Hepatocyte (in vitro differentiated cells): ENCODE measurements at regions not wholly inside any gene's neighbourhood (a gene's known extent, or its start where the extent isn't known, plus 50 kb on each side); places are given as distances from the start of the nearest gene placed in this dataset.

Source experiments
- DNase-seq: peaks from one replicate; pipeline ENCODE4 v3.0.0-alpha.2; 2016; ENCODE audit warnings: low spot score
- H2AFZ ChIP-seq: fragments of 200-600 bp; sonication (generic); 2 replicates; pipeline ENCODE4 v1.6.0; 2016; ENCODE audit warnings: antibody characterized with exemption, mild to moderate bottlenecking
- H3K27ac ChIP-seq: fragments of 200-600 bp; sonication (generic); 2 replicates; pipeline ENCODE4 v1.5.1; 2016; ENCODE audit warnings: mild to moderate bottlenecking
- H3K27me3 ChIP-seq: fragments of 200-600 bp; sonication (generic); 2 replicates; pipeline ENCODE4 v1.6.1; 2016
- H3K36me3 ChIP-seq: fragments of 200-600 bp; sonication (generic); replicated peaks from 2 replicates; pipeline ENCODE4 v1.5.1; 2016; ENCODE audit warnings: low read depth; ENCODE audit not compliant: insufficient read depth
- H3K4me1 ChIP-seq: fragments of 200-600 bp; sonication (generic); 2 replicates; pipeline ENCODE4 v1.5.1; 2016; ENCODE audit warnings: mild to moderate bottlenecking, moderate library complexity; ENCODE audit not compliant: insufficient read depth
- H3K4me2 ChIP-seq: fragments of 200-600 bp; sonication (generic); 2 replicates; pipeline ENCODE4 v1.6.0; 2016
- H3K4me3 ChIP-seq: fragments of 200-600 bp; sonication (generic); 2 replicates; pipeline ENCODE4 v1.5.1; 2016; ENCODE audit warnings: mild to moderate bottlenecking
- H3K79me2 ChIP-seq: fragments of 200-600 bp; sonication (generic); 2 replicates; pipeline ENCODE4 v1.6.0; 2017; ENCODE audit warnings: mild to moderate bottlenecking
- H3K9me2 ChIP-seq: fragments of 200-600 bp; sonication (generic); replicated peaks from 2 replicates; pipeline ENCODE4 v1.6.0; 2017; ENCODE audit warnings: mild to moderate bottlenecking; ENCODE audit not compliant: insufficient read depth
- H3K9me3 ChIP-seq: fragments of 200-600 bp; sonication (generic); 2 replicates; pipeline ENCODE4 v1.5.1; 2016; ENCODE audit warnings: low read depth, mild to moderate bottlenecking
- H4K20me1 ChIP-seq: fragments of 200-600 bp; sonication (generic); 2 replicates; pipeline ENCODE4 v1.6.0; 2016; ENCODE audit warnings: mild to moderate bottlenecking; ENCODE audit not compliant: insufficient read depth, poor library complexity, severe bottlenecking
- EZH2 ChIP-seq: fragments of 200-600 bp; sonication (generic); IDR thresholded peaks from 2 replicates; pipeline ENCODE4 v1.6.1; 2016; ENCODE audit warnings: antibody characterized with exemption, mild to moderate bottlenecking, borderline replicate concordance
- EZH2phosphoT487 ChIP-seq: fragments of 200-600 bp; sonication (generic); IDR thresholded peaks from one replicate; pipeline ENCODE4 v1.6.1; 2018; ENCODE audit warnings: antibody characterized with exemption, mild to moderate bottlenecking, low read depth, moderate library complexity; ENCODE audit not compliant: unreplicated experiment, severe bottlenecking
- WGBS: methylation state at CpG from one replicate; pipeline ENCODE4 v1.1.6; 2016; ENCODE audit warnings: low lambda C conversion rate; ENCODE audit errors: missing lambda C conversion rate; 5-methylcytosine and 5-hydroxymethylcytosine counted together
- TF ChIP-seq, protein P1 (sequence below): fragments of 200-600 bp; sonication (generic); IDR thresholded peaks from 2 replicates; pipeline ENCODE4 v1.5.1; 2016; ENCODE audit warnings: antibody characterized with exemption, mild to moderate bottlenecking; ENCODE audit not compliant: poor library complexity

DNA sequence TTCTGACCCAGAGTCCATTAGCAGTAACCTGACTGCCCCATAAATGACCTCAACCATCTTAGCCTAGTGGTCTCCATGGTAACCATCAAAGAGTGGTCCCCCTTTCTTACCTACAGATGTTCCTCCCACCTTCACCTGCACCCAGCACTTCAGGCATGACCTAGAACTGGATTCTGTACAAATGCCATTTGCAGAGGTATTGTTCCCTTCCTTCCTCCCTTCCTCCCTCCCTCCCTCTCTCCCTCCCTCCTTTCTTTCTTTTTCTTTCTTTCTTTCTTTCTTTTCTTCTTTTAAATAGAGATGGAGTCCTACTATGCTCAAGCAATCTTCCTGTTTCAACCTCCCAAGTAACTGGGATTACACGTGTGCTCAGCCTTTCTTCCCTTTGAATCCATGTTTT lies 114.6 kb upstream of the SLC1A4 start:
- Histone ChIP-seq H3K9me2 (no peaks in the 10 kb centered on the region), H3K9me3 (no peaks in the 10 kb centered on the region), H3K27me3 (no peaks in the 10 kb centered on the region), H3K4me3 (no peak overlapping the region), H3K4me2 (no peak overlapping the region), H3K36me3 (no peaks in the 10 kb centered on the region), H3K79me2 (no peaks in the 10 kb centered on the region), H2AFZ (no peak overlapping the region), H3K27ac (no peak overlapping the region), H4K20me1 (no peaks in the 10 kb centered on the region), H3K4me1 (no peaks in the 10 kb centered on the region)
- TF ChIP-seq EZH2phosphoT487 (no peak), EZH2 (no peak)
- TF ChIP-seq, protein P1, sequence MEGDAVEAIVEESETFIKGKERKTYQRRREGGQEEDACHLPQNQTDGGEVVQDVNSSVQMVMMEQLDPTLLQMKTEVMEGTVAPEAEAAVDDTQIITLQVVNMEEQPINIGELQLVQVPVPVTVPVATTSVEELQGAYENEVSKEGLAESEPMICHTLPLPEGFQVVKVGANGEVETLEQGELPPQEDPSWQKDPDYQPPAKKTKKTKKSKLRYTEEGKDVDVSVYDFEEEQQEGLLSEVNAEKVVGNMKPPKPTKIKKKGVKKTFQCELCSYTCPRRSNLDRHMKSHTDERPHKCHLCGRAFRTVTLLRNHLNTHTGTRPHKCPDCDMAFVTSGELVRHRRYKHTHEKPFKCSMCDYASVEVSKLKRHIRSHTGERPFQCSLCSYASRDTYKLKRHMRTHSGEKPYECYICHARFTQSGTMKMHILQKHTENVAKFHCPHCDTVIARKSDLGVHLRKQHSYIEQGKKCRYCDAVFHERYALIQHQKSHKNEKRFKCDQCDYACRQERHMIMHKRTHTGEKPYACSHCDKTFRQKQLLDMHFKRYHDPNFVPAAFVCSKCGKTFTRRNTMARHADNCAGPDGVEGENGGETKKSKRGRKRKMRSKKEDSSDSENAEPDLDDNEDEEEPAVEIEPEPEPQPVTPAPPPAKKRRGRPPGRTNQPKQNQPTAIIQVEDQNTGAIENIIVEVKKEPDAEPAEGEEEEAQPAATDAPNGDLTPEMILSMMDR = no peak
- 94% methylated on average over 1 of the region's 1 CpG for WGBS
- no peak for DNase-seq

DNA sequence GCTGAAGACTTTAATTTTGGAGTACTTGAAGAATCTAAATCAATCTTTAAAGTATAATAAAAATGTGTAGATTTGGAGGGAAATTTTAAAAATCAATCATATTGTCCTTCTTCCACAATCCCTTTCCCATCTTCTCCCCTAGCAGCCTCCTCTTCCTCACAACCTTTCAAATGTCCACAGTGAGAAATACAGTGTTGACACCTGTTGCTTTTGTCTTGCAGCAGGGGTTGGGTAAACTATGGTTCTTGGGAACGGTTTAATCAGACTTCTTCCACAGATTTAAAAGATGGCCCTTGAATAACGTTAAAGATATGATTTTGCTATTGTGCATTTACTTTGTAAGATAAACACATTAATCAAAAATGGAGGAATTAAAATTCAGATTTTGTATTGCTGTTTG lies 113.8 kb upstream of the SLC1A4 start:
- 65% methylated on average over 2 of the region's 2 CpGs for WGBS
- Histone ChIP-seq H2AFZ (no peak overlapping the region), H3K27ac (no peak overlapping the region), H3K27me3 (no peaks in the 10 kb centered on the region), H3K4me1 (no peaks in the 10 kb centered on the region), H4K20me1 (no peaks in the 10 kb centered on the region), H3K4me3 (no peak overlapping the region), H3K79me2 (no peaks in the 10 kb centered on the region), H3K4me2 (no peak overlapping the region), H3K9me2 (no peaks in the 10 kb centered on the region), H3K36me3 (no peaks in the 10 kb centered on the region), H3K9me3 (no peaks in the 10 kb centered on the region)
- no peak for DNase-seq
- TF ChIP-seq EZH2 (no peak), EZH2phosphoT487 (no peak)
- TF ChIP-seq, protein P1 = no peak

DNA sequence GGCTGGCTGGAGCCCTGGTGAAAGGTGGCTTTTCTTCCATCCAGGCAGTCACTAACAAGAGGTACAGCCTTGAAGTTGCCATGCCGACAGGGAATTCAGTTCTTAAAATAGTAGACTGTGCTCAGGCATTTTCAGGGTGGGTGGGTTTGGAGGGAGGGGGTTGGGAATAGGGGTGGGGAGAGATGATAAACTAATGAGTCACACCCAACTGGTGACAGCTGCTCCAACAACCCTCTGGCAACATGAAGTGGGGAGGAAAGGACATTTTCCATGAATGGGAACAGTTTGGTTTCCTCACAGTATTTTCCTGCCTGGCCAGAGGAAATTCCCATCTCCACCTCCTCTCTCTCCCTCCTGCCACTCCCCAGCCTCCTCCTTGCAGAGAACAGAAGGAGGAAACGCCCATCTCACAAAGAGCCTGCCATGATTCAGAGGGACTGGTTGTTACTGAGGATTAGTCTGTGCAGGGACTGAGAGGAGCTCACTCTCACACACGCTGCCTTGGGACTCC lies 113.0 kb upstream of the SLC1A4 start:
- no peaks in the 10 kb centered on the region for H3K9me2 ChIP-seq
- TF ChIP-seq EZH2 (no peak), EZH2phosphoT487 (no peak)
- H4K20me1 ChIP-seq = no peaks in the 10 kb centered on the region
- no peaks in the 10 kb centered on the region for H3K36me3 ChIP-seq
- H3K79me2 ChIP-seq = no peaks in the 10 kb centered on the region
- H3K27me3 ChIP-seq = no peaks in the 10 kb centered on the region
- peak overlapping the region; percentile 52 for H3K27ac ChIP-seq
- DNase-seq = peak; percentile 81
- H3K4me1 ChIP-seq = no peaks in the 10 kb centered on the region
- no peak overlapping the region for H2AFZ ChIP-seq
- no peaks in the 10 kb centered on the region for H3K9me3 ChIP-seq
- no peak overlapping the region for H3K4me3 ChIP-seq
- peak overlapping the region; percentile 26 for H3K4me2 ChIP-seq
- WGBS = 20% methylated on average over 3 of the region's 3 CpGs

DNA sequence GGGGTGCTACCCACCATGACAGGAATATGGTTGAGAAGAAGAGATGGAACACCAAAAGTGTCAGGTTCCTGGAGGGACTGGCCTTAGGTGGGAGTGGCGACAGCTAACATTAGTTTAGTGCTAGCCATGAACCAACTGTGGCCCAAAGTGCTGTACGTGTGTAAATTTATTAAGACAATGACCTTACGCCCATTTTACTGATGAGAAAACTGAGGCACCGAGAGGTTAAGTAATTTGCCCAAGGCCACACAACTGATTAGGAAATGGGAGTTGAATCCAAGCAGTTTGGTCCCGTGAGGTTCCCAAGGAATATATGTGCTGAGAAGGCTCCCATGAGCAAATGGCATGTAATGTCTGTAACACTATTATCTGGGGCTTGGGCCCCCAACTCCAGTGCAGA lies 109.5 kb upstream of the SLC1A4 start:
- no peak overlapping the region for H3K4me3 ChIP-seq
- H3K9me3 ChIP-seq = no peaks in the 10 kb centered on the region
- no peak overlapping the region for H3K4me2 ChIP-seq
- H3K36me3 ChIP-seq = no peaks in the 10 kb centered on the region
- TF ChIP-seq, protein P1 = no peak
- TF ChIP-seq EZH2 = no peak
- TF ChIP-seq EZH2phosphoT487 = no peak
- no peaks in the 10 kb centered on the region for H3K27me3 ChIP-seq
- WGBS = 94% methylated on average over 5 of the region's 5 CpGs
- DNase-seq = no peak
- no peak overlapping the region for H3K27ac ChIP-seq
- no peak overlapping the region for H2AFZ ChIP-seq
- H3K9me2 ChIP-seq = no peaks in the 10 kb centered on the region
- H3K79me2 ChIP-seq = no peaks in the 10 kb centered on the region
- H3K4me1 ChIP-seq = no peaks in the 10 kb centered on the region
- H4K20me1 ChIP-seq = no peaks in the 10 kb centered on the region
